GM12874 (cell line): ENCODE measurements at regions not wholly inside any gene's neighbourhood (a gene's known extent, or its start where the extent isn't known, plus 50 kb on each side); places are given as distances from the start of the nearest gene placed in this dataset.

Source experiments
- CTCF ChIP-seq: IDR thresholded peaks from 2 replicates; pipeline ENCODE4 v1.5.1; 2011; ENCODE audit warnings: low read depth, mild to moderate bottlenecking, control low read depth, low read length, moderate library complexity; ENCODE audit not compliant: insufficient read depth

DNA sequence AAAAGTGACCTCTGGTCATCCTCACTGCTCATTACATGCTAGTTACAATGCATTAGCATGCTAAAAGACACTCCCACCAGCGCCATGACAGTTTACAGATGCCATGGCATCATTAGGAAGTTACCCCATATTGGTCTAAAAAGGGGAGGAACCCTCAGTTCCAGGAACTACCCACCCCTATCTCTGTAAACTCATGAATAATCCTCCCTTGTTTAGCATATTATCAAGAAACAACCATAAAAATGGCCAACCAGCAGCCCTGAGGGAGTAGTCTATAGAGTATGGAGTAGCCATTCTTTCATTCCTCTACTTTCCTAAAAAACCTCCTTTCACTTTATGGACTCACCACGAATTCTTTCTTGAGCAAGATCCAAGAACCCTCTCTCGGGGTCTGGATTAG, 89.4 kb downstream of the ATPSCKMT start:
- no peak for TF ChIP-seq CTCF

DNA sequence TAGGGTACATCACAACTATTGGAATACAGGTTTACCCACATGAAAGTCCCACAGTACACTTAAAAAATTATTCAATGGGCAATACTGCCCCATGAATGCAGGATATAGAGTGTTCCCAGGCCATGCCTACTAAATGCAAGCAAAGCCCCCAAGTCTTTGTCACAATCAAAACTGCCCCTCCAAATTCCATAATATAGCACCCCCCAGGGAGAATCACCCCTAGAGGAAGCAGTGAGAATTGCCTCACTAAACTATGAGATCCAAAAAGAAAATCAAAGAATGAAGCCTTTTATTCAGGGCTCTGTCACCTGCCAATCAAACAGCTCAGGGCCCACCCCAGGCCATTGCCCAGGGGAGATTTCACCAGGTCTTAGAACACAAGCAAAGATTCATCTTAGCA, 90.8 kb downstream of the ATPSCKMT start:
- TF ChIP-seq CTCF: no peak

DNA sequence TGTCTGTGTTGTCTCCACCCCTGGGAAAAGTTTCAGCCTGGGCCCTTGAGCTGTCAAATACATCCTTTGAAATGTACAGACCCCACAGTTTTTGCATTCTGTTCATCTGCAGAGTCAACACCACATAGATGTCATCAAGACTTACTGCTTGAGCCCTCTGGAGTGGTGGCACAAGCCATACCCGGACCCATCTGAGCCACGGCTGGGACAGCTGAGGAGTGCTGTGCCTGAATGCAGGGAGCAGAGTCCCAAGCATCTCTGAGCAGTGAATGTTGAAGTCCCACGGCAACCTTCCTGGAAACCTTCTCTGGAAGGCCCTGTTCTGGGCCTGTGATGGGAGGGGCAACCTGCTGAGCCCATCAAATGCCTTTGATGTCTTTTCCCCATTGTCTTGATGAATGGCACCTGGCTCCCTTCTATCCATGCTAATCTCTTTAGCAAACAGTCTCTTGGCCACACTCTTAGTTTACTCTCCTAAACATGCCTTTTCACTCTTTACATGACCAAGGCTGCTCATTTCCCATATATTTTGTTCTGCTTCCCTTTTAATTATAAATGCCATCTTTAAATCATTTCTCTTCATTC, 92.5 kb downstream of the ATPSCKMT start:
- TF ChIP-seq CTCF: no peak

GRCh38 chr5:10155897-10156667, 93.6 kb downstream of the ATPSCKMT start:
- TF ChIP-seq CTCF: no peak

DNA sequence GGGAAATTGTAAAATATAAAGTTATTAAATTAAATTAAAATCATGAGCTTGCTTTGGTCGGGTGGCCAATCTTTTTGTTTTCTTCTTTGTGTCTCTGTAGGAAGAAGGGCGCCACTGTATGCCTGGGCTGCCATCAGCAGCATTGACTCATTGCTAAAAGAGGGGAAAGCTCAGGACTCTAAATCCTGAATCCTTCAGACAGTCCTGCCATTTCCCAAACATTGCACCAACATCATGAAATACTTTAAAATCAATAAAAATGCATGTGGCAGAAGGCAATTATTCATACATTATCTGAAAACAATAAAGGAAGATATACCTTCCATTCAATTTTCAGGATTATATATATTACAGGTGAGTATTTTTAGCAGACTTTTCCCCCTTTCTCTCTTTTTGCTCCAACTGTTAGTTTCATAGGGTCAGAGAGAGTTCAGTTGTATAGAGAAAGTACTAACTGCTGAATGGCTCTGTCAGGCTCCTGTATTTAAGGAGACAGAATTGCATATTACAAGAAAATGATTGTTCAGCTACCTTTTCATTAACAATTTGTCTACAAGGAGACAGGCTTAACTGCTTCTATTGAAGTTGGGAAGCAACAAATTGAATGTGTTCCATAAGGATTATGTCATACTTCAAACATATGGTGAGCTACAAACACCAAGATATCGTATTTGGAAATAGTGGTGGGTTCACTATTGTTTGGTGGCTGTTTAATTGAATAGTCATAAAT, 95.7 kb downstream of the ATPSCKMT start:
- TF ChIP-seq CTCF: no peak

GRCh38 chr5:10153394-10153793, 96.3 kb downstream of the ATPSCKMT start:
- TF ChIP-seq CTCF: no peak

DNA sequence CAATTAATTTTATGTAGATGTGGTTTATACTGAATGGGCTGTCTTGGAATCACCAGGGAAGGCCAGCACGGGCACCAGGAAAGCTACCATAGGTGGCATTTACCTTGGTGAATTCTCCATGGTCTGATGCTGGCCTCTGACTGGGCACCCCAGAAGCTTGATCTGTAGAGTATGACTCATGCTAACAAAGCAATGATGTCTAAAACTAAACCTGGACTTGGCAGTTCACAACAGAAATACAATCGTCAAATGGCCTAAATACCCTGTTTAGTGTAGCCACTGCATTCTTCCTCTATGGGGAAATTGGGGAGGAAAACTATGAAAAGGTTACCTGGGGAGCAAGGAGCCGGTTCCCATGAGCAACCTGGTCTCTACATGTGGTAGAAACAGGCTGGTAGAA, 98.0 kb downstream of the ATPSCKMT start:
- TF ChIP-seq CTCF: no peak
